RWPE1 (cell line): ENCODE measurements at regions not wholly inside any gene's neighbourhood (a gene's known extent, or its start where the extent isn't known, plus 50 kb on each side); places are given as distances from the start of the nearest gene placed in this dataset.

Experiments
- CTCF ChIA-PET: fragments of 350-600 bp; sonication (Branson Sonifier 250); formaldehyde crosslinking; extraction: SDS; loops from one replicate; lab custom pipeline; 2021; lab: Yijun Ruan, JAX
- POLR2A ChIA-PET: fragments of 400-600 bp; formaldehyde crosslinking; extraction: SDS; loops from one replicate; lab custom pipeline; 2020; ENCODE audit warnings: antibody characterized with exemption; ENCODE audit not compliant: low non-redundant PET; lab: Yijun Ruan, JAX
- DNase-seq: peaks from one replicate; pipeline ENCODE4 v3.0.0; 2012; ENCODE audit warnings: low spot score
- H3K27ac ChIP-seq: fragments of 450-650 bp; 2 replicates; pipeline ENCODE4 v1.5.1; 2017
- TF ChIP-seq, protein P1 (sequence below): fragments of 450-650 bp; conservative IDR thresholded peaks from 2 replicates; pipeline ENCODE4 v1.5.1; 2017; ENCODE audit warnings: low read depth, mild to moderate bottlenecking

DNA sequence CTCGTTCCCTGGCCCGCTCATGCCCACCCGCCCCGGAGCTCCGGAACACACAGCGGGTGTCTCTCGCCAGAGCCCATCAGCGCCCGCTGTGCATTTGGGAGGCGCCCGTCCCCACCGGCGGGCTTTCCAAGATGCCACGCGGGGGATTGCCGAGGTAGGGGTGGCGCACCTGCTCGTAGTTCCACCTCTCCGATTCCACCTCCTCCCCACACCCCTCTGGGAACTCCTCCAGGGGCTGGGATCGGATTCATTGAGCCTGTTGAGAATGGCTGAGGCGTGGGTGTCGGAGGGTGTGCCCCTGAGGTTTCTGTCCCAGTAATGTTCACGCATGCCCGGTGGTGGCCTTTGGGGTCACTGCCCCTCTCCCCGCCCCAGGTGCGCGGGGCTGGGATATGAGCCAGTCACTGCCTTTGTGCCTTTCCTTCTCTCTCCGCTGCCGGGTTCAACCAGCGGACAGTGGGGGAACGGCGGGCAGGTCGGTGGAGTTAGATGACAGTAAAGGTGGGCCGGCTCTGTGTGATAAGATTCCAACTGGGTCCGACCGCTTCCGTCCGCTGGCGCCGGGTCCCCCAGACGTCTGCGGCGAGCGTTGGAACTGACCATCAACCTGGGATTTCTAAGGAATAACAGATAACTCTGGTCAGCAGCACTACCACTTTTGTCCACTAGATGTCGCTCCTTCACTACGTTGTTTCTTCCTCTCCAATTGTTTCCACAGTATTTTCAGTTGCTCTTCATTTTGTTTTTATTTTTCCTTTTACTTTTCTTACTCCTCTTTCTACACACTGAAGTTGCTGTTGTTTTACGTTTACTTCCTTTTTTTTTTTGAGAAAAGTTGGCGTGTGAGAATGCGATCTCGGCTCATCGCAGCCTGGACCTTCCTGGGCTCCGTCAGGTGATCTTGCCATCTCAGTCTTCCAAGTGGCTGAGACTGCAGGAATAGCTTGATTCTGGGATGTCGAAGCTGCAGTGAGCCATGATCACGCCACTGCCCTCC is 178.1 kb upstream of the ALG10B start:
- ChIA-PET CTCF (interaction anchor here (0.6 to 0.7 kb wide), 2 partner anchors 29 to 423 kb away, joined by 3 read pairs; no protein-coding TSS in a partner anchor), POLR2A (no interaction called here)
- H3K27ac ChIP-seq, result peak overlapping the region; percentile 51
- TF ChIP-seq, protein P1, sequence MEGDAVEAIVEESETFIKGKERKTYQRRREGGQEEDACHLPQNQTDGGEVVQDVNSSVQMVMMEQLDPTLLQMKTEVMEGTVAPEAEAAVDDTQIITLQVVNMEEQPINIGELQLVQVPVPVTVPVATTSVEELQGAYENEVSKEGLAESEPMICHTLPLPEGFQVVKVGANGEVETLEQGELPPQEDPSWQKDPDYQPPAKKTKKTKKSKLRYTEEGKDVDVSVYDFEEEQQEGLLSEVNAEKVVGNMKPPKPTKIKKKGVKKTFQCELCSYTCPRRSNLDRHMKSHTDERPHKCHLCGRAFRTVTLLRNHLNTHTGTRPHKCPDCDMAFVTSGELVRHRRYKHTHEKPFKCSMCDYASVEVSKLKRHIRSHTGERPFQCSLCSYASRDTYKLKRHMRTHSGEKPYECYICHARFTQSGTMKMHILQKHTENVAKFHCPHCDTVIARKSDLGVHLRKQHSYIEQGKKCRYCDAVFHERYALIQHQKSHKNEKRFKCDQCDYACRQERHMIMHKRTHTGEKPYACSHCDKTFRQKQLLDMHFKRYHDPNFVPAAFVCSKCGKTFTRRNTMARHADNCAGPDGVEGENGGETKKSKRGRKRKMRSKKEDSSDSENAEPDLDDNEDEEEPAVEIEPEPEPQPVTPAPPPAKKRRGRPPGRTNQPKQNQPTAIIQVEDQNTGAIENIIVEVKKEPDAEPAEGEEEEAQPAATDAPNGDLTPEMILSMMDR, result peak; percentile 94
- DNase-seq, result peak; percentile 69

DNA sequence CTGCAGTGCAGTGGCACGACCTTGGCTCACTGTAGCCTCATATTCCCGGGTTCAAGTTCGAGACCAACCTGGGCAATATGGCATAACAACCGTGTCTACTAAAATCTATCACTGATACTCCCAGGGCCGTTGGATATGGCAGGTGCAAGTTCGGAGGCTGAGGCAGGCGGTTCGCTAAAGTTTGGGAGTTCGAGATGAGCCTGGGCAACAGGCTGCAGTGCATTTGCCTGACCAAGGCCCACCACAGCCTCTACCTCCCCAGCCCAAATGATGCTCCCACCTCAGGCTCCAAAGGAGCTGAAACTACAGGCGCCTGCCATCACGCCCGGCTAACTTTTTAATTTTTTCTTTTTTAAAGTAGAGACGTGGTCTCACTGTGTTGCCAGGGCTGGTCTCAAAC is 177.1 kb upstream of the ALG10B start:
- H3K27ac ChIP-seq, result no peak overlapping the region
- DNase-seq, result no peak
- ChIA-PET POLR2A (no interaction called here), CTCF (interaction anchor here (0.6 to 0.7 kb wide), 2 partner anchors 28 to 422 kb away, joined by 3 read pairs; no protein-coding TSS in a partner anchor)
- TF ChIP-seq, protein P1, result no peak

- CTCF ChIA-PET, result interaction anchor here (0.5 kb wide), 1 partner anchor 145 kb away, joined by 3 read pairs; no protein-coding TSS in a partner anchor
- TF ChIP-seq, protein P1, result no peak
- POLR2A ChIA-PET, result no interaction called here
- no peak for DNase-seq
- H3K27ac ChIP-seq, result no peak overlapping the region
Observed at GRCh38 chr12:38141239-38141638, 175.3 kb upstream of the ALG10B start.

DNA sequence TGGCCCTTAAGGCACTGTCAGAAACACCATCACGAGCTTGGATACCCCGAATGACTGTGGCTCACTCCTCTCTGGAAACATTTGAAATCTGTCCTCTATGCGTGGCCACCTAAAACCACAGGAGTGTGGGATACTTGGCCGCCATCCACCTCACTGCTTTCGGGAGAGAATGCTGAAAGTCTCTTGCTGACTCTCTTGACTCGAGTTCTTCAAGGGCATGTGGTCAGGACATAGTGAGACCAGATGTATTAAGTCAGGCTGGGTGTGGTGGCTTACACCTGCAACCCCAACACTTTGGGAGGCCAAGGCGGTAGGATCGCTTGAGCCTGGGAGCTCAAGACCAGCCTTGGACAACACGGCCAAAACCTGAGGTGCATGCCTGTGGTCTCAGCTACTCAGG is 174.7 kb upstream of the ALG10B start:
- DNase-seq, result no peak
- no peak overlapping the region for H3K27ac ChIP-seq
- ChIA-PET CTCF (interaction anchor here (0.6 kb wide), 1 partner anchor 35 kb away, joined by 3 read pairs; no protein-coding TSS in a partner anchor), POLR2A (no interaction called here)
- TF ChIP-seq, protein P1, result no peak

- no peak overlapping the region for H3K27ac ChIP-seq
- TF ChIP-seq, protein P1, result no peak
- ChIA-PET CTCF (interaction anchor here (0.7 kb wide), 1 partner anchor 88 kb away, joined by 3 read pairs; no protein-coding TSS in a partner anchor), POLR2A (no interaction called here)
- no peak for DNase-seq
Observed at GRCh38 chr12:38142974-38143373, 173.6 kb upstream of the ALG10B start.

GRCh38 chr12:38144049-38144448 is 172.5 kb upstream of the ALG10B start:
- TF ChIP-seq, protein P1, result no peak
- ChIA-PET CTCF (no interaction called here), POLR2A (no interaction called here)
- DNase-seq, result no peak
- H3K27ac ChIP-seq, result peak overlapping the region; percentile 70
